ENCODE measurements at regions not wholly inside any gene's neighbourhood (a gene's known extent, or its start where the extent isn't known, plus 50 kb on each side); places are given as distances from the start of the nearest gene placed in this dataset.
"Not testable (repeated sequence)": the region's sequence is repeated elsewhere in the genome, so short reads cannot be mapped to it uniquely, and the experiment has no call there.

DNA sequence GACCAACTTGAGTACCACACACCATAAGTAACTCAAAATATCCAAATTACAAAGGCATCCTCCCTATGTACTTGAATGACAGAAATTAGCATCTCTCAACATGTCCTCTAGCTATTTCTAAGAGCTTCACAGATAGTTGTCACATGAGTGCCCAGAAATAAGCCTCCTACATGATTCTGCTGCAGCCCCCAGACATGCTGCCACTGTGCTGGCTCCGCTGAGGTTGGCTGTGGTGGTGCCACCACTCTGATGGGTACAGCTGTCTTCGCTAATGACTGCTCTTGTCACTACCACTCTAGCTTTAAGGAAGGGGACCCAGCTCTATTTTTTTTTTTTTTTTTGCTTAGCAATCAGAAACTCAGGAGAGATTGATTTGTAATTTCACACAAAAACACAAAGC, 256.0 kb downstream of the GRXCR1 start:
- H3K36me3 Mint-ChIP-seq (ENCODE audit: unreplicated experiment) = no peaks in the 10 kb centered on the region
- no peak overlapping the region for H3K4me3 Mint-ChIP-seq (ENCODE audit: unreplicated experiment)
- H3K9me3 Mint-ChIP-seq (ENCODE audit: unreplicated experiment) = peaks cover 2% of the 10 kb centered on the region
- no peaks in the 10 kb centered on the region for H3K27me3 Mint-ChIP-seq (ENCODE audit: unreplicated experiment)
- no peaks in the 10 kb centered on the region for H3K4me1 Mint-ChIP-seq (ENCODE audit: low read depth, unreplicated experiment)
- TF ChIP-seq CTCF (IDR thresholded peaks at IDR 0.05; ENCODE audit: partially characterized antibody, unreplicated experiment) = no peak
- no peak for DNase-seq
- H3K27ac Mint-ChIP-seq (ENCODE audit: unreplicated experiment) = no peak overlapping the region

- H3K4me3 Mint-ChIP-seq (ENCODE audit: unreplicated experiment) = no peak overlapping the region
- H3K9me3 Mint-ChIP-seq (ENCODE audit: unreplicated experiment) = no peaks in the 10 kb centered on the region
- H3K4me1 Mint-ChIP-seq (ENCODE audit: low read depth, unreplicated experiment) = no peaks in the 10 kb centered on the region
Measured at GRCh38 chr4:43163101-43163792, 270.7 kb downstream of the GRXCR1 start.

GRCh38 chr4:43189741-43190140, 297.2 kb downstream of the GRXCR1 start:
- H3K4me1 Mint-ChIP-seq (ENCODE audit: low read depth, unreplicated experiment) = peaks cover 2% of the 10 kb centered on the region
- H3K4me3 Mint-ChIP-seq (ENCODE audit: unreplicated experiment) = no peak overlapping the region
- no peaks in the 10 kb centered on the region for H3K27me3 Mint-ChIP-seq (ENCODE audit: unreplicated experiment)
- H3K9me3 Mint-ChIP-seq (ENCODE audit: unreplicated experiment) = no peaks in the 10 kb centered on the region
- no peak for DNase-seq
- no peak for TF ChIP-seq CTCF (IDR thresholded peaks at IDR 0.05; ENCODE audit: partially characterized antibody, unreplicated experiment)
- no peak overlapping the region for H3K27ac Mint-ChIP-seq (ENCODE audit: unreplicated experiment)
- no peaks in the 10 kb centered on the region for H3K36me3 Mint-ChIP-seq (ENCODE audit: unreplicated experiment)

More at GRCh38 chr4:43163101-43163792, 270.7 kb downstream of the GRXCR1 start:
- Mint-ChIP-seq H3K27me3 (ENCODE audit: unreplicated experiment) (no peaks in the 10 kb centered on the region), H3K27ac (ENCODE audit: unreplicated experiment) (no peak overlapping the region), H3K36me3 (ENCODE audit: unreplicated experiment) (no peaks in the 10 kb centered on the region)
- no peak for DNase-seq
- no peak for TF ChIP-seq CTCF (IDR thresholded peaks at IDR 0.05; ENCODE audit: partially characterized antibody, unreplicated experiment)

DNA sequence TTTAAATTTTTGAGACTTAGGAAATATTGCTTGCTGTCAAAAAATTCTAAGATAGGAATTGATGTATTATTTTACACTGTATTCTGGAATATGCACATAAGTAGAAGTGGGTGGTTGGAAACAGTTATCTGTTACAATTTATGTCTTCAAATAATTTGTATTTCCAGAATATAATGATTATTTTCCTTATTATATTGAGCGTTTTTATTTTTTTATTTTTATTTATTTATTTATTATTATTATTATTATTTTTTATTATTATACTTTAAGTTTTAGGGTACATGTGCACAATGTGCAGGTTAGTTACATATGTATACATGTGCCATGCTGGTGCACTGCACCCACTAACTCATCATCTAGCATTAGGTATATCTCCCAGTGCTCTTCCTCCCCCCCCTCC, 320.1 kb downstream of the GRXCR1 start:
- not testable (repeated sequence) for H3K27me3 Mint-ChIP-seq (ENCODE audit: unreplicated experiment); H3K27ac Mint-ChIP-seq (ENCODE audit: unreplicated experiment)

GRCh38 chr4:43223820-43224219, 331.3 kb downstream of the GRXCR1 start:
- no peaks in the 10 kb centered on the region for H3K36me3 Mint-ChIP-seq (ENCODE audit: unreplicated experiment)
- H3K27me3 Mint-ChIP-seq (ENCODE audit: unreplicated experiment) = no peaks in the 10 kb centered on the region
- H3K4me3 Mint-ChIP-seq (ENCODE audit: unreplicated experiment) = no peak overlapping the region
- H3K9me3 Mint-ChIP-seq (ENCODE audit: unreplicated experiment) = peaks cover 3% of the 10 kb centered on the region
- no peak for DNase-seq
- no peak overlapping the region for H3K27ac Mint-ChIP-seq (ENCODE audit: unreplicated experiment)
- H3K4me1 Mint-ChIP-seq (ENCODE audit: low read depth, unreplicated experiment) = peaks cover 12% of the 10 kb centered on the region
- no peak for TF ChIP-seq CTCF (IDR thresholded peaks at IDR 0.05; ENCODE audit: partially characterized antibody, unreplicated experiment)

More for the DNA sequence above, 320.1 kb downstream of the GRXCR1 start:
- not testable (repeated sequence) for H3K4me1 Mint-ChIP-seq (ENCODE audit: low read depth, unreplicated experiment); H3K36me3 Mint-ChIP-seq (ENCODE audit: unreplicated experiment); H3K9me3 Mint-ChIP-seq (ENCODE audit: unreplicated experiment); H3K4me3 Mint-ChIP-seq (ENCODE audit: unreplicated experiment); DNase-seq
